HT-29 (cell line): ENCODE measurements at regions not wholly inside any gene's neighbourhood (a gene's known extent, or its start where the extent isn't known, plus 50 kb on each side); places are given as distances from the start of the nearest gene placed in this dataset.
"Not testable (repeated sequence)": the region's sequence is repeated elsewhere in the genome, so short reads cannot be mapped to it uniquely, and the experiment has no call there.

Experiments used
- DNase-seq: peaks from one replicate; pipeline ENCODE4 v3.0.0-alpha.2; 2015; ENCODE audit warnings: low spot score

- DNase-seq: no peak
Measured at GRCh38 chr6:118367314-118367713, 180.8 kb upstream of the PLN start.

GRCh38 chr6:118370722-118371121 lies 177.4 kb upstream of the PLN start:
- no peak for DNase-seq

- DNase-seq: no peak
Measured at GRCh38 chr6:118371955-118372354, 176.1 kb upstream of the PLN start.

GRCh38 chr6:118372413-118372812 lies 175.7 kb upstream of the PLN start:
- no peak for DNase-seq

- no peak for DNase-seq
Measured at GRCh38 chr6:118377711-118378414, 170.2 kb upstream of the PLN start.

GRCh38 chr6:118380620-118381019 lies 167.5 kb upstream of the PLN start:
- DNase-seq: not testable (repeated sequence)

- no peak for DNase-seq
Measured at GRCh38 chr6:118382126-118382525, 166.0 kb upstream of the PLN start.

- DNase-seq: no peak
Measured at GRCh38 chr6:118383924-118384323, 164.2 kb upstream of the PLN start.

- DNase-seq: no peak
Measured at GRCh38 chr6:118386975-118387374, 161.1 kb upstream of the PLN start.

GRCh38 chr6:118387921-118388701 lies 160.0 kb upstream of the PLN start:
- no peak for DNase-seq

- DNase-seq: no peak
Measured at GRCh38 chr6:118391086-118391485, 157.0 kb upstream of the PLN start.

- no peak for DNase-seq
Measured at GRCh38 chr6:118394106-118394505, 154.0 kb upstream of the PLN start.

GRCh38 chr6:118396969-118397368 lies 151.1 kb upstream of the PLN start:
- no peak for DNase-seq

GRCh38 chr6:118397671-118398465 lies 150.2 kb upstream of the PLN start:
- no peak for DNase-seq

- DNase-seq: no peak
Measured at GRCh38 chr6:118400098-118400497, 148.0 kb upstream of the PLN start.

- DNase-seq: no peak
Measured at GRCh38 chr6:118400582-118400981, 147.5 kb upstream of the PLN start.

- DNase-seq: no peak
Measured at GRCh38 chr6:118401325-118401975, 146.6 kb upstream of the PLN start.

- DNase-seq: no peak
Measured at GRCh38 chr6:118403036-118403435, 145.1 kb upstream of the PLN start.

GRCh38 chr6:118408863-118409262 lies 139.2 kb upstream of the PLN start:
- peak; percentile 4 for DNase-seq

GRCh38 chr6:118410001-118410400 lies 138.1 kb upstream of the PLN start:
- DNase-seq: no peak
